ENCODE measurements at regions not wholly inside any gene's neighbourhood (a gene's known extent, or its start where the extent isn't known, plus 50 kb on each side); places are given as distances from the start of the nearest gene placed in this dataset.
"Not testable (repeated sequence)": the region's sequence is repeated elsewhere in the genome, so short reads cannot be mapped to it uniquely, and the experiment has no call there.

- no peak for TF ChIP-seq ARNT (IDR thresholded peaks at IDR 0.05)
- no peak for TF ChIP-seq HDGF (IDR thresholded peaks at IDR 0.05; ENCODE audit: borderline replicate concordance)
- TF ChIP-seq ELF4 (IDR thresholded peaks at IDR 0.05) = no peak
- no peak for TF ChIP-seq SP1 (IDR thresholded peaks at IDR 0.05)
- no peak for TF ChIP-seq SUZ12 (IDR thresholded peaks at IDR 0.05)
- no peak for TF ChIP-seq TARDBP (IDR thresholded peaks at IDR 0.05)
- TF ChIP-seq LEF1 (IDR thresholded peaks at IDR 0.05; ENCODE audit: borderline replicate concordance) = no peak
- no peak for TF ChIP-seq BHLHE40 (IDR thresholded peaks at IDR 0.05; ENCODE audit: borderline replicate concordance)
- TF ChIP-seq CTBP1 (IDR thresholded peaks at IDR 0.05; ENCODE audit: borderline replicate concordance) = no peak
- TF ChIP-seq NFRKB (IDR thresholded peaks at IDR 0.05) = no peak
- no peak for TF ChIP-seq ZNF384 (IDR thresholded peaks at IDR 0.05)
- ChIA-PET CTCF (no interaction called here), POLR2A (no interaction called here)
- no peak for DNase-seq (ENCODE audit: extremely low spot score)
Observed at GRCh38 chr2:85945586-85945985, 56.8 kb upstream of the ST3GAL5 start.

- no peak for TF ChIP-seq CTBP1 (IDR thresholded peaks at IDR 0.05; ENCODE audit: borderline replicate concordance)
- no peak for TF ChIP-seq FOXK2 (IDR thresholded peaks at IDR 0.05)
- no peak for TF ChIP-seq HDGF (IDR thresholded peaks at IDR 0.05; ENCODE audit: borderline replicate concordance)
- no peak for TF ChIP-seq LEF1 (IDR thresholded peaks at IDR 0.05; ENCODE audit: borderline replicate concordance)
- no peak for TF ChIP-seq BHLHE40 (IDR thresholded peaks at IDR 0.05; ENCODE audit: borderline replicate concordance)
- TF ChIP-seq SUZ12 (IDR thresholded peaks at IDR 0.05) = no peak
- no peak for TF ChIP-seq PKNOX1 (IDR thresholded peaks at IDR 0.05)
- TF ChIP-seq ELF4 (IDR thresholded peaks at IDR 0.05) = no peak
- no peak for TF ChIP-seq FOXA1 (IDR thresholded peaks at IDR 0.05)
- no peak for TF ChIP-seq SP1 (IDR thresholded peaks at IDR 0.05)
- no peak for TF ChIP-seq ZNF384 (IDR thresholded peaks at IDR 0.05)
- no peak for TF ChIP-seq ARNT (IDR thresholded peaks at IDR 0.05)
- ChIA-PET POLR2A (no interaction called here), CTCF (no interaction called here)
- no peak for DNase-seq (ENCODE audit: extremely low spot score)
Observed at GRCh38 chr2:85945172-85945571, 56.4 kb upstream of the ST3GAL5 start.

- ChIA-PET CTCF (no interaction called here), POLR2A (no interaction called here)
- TF ChIP-seq SP1 (IDR thresholded peaks at IDR 0.05) = no peak
- TF ChIP-seq SUZ12 (IDR thresholded peaks at IDR 0.05) = no peak
- no peak for TF ChIP-seq LEF1 (IDR thresholded peaks at IDR 0.05; ENCODE audit: borderline replicate concordance)
- no peak for TF ChIP-seq FOXM1 (IDR thresholded peaks at IDR 0.05; ENCODE audit: borderline replicate concordance)
- no peak for TF ChIP-seq HDGF (IDR thresholded peaks at IDR 0.05; ENCODE audit: borderline replicate concordance)
- TF ChIP-seq FOXA1 (IDR thresholded peaks at IDR 0.05) = no peak
- no peak for TF ChIP-seq L3MBTL2 (conservative IDR thresholded peaks at IDR 0.05)
- TF ChIP-seq CTBP1 (IDR thresholded peaks at IDR 0.05; ENCODE audit: borderline replicate concordance) = no peak
- no peak for TF ChIP-seq PKNOX1 (IDR thresholded peaks at IDR 0.05)
- TF ChIP-seq BHLHE40 (IDR thresholded peaks at IDR 0.05; ENCODE audit: borderline replicate concordance) = no peak
- no peak for TF ChIP-seq NFRKB (IDR thresholded peaks at IDR 0.05)
- TF ChIP-seq FOXK2 (IDR thresholded peaks at IDR 0.05) = no peak
- TF ChIP-seq ZNF384 (IDR thresholded peaks at IDR 0.05) = no peak
- TF ChIP-seq TARDBP (IDR thresholded peaks at IDR 0.05) = no peak
- no peak for TF ChIP-seq ARNT (IDR thresholded peaks at IDR 0.05)
- TF ChIP-seq ELF4 (IDR thresholded peaks at IDR 0.05) = no peak
Observed at GRCh38 chr2:85942346-85942957, 53.7 kb upstream of the ST3GAL5 start.

GRCh38 chr2:85941490-85941889 is 52.7 kb upstream of the ST3GAL5 start:
- POLR2A ChIA-PET; CTCF ChIA-PET; DNase-seq (ENCODE audit: extremely low spot score): not testable (repeated sequence)

More at GRCh38 chr2:85942346-85942957, 53.7 kb upstream of the ST3GAL5 start:
- DNase-seq (ENCODE audit: extremely low spot score) = no peak

GRCh38 chr2:85939131-85939530 is 50.3 kb upstream of the ST3GAL5 start:
- CTCF ChIA-PET = no interaction called here
- no peak for DNase-seq (ENCODE audit: extremely low spot score)
- TF ChIP-seq SP1 (IDR thresholded peaks at IDR 0.05) = no peak
- TF ChIP-seq NFRKB (IDR thresholded peaks at IDR 0.05) = no peak
- TF ChIP-seq TARDBP (IDR thresholded peaks at IDR 0.05) = no peak
- TF ChIP-seq PKNOX1 (IDR thresholded peaks at IDR 0.05) = no peak
- no peak for TF ChIP-seq CTBP1 (IDR thresholded peaks at IDR 0.05; ENCODE audit: borderline replicate concordance)

More at GRCh38 chr2:85939131-85939530, 50.3 kb upstream of the ST3GAL5 start:
- POLR2A ChIA-PET = no interaction called here
